Brain pericyte (primary cell): ENCODE measurements at regions not wholly inside any gene's neighbourhood (a gene's known extent, or its start where the extent isn't known, plus 50 kb on each side); places are given as distances from the start of the nearest gene placed in this dataset.

Source experiments
- DNase-seq: peaks from one replicate; pipeline ENCODE4 v3.0.0-alpha.2; 2012; ENCODE audit warnings: low read depth, low spot score

DNA sequence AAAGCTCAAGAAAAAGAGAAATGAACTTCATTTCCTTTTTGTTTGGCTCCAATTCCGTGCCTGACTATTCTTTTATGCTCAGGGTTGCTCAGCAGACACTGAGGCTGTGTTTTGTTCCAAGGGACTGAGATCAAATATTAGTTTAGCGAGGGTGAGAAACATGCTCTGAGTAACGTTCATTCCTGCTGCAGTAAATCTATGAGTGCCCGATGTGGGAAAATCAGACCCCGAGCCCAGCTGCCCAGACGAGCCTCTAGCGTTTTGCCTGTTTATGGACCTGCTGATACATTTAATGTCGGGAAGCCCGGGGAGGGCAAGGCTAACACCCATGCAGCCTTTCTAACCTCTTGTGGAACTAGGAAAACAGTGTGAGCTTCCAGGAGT is 119.2 kb downstream of the VAPA start:
- DNase-seq: no peak

DNA sequence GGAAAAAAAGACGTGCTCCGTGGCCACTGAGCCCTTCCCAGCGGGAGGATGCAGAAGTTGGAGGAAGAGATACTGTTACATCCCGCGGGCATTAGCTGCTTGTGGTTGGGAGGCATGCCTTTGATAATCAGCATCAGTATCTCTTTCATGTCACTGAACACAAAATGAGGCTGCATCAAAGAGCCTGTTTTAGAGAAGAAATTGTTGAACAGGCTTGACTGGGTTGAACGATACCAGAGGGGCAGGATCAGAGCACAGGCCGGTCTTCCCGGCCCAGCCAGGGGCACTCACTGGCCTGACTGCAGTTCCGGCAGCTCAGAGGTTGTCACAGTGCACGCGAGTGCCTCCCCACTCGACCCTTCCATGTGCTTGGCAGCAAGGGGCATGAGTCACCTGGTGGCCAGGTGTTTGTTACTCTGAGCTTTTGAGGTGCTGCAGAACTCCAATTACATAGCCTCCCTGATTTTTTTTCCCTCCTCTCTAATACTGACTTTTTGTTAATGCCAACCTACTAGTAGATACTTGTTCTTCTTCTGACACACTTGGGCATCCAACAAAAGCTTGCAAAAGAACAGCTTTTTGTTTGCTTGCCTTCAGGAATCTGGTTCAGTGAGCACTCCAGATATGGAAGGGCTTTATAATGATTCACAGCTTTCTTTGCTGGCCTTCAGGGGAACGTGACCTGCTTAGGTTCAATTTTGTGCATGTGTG is 121.6 kb downstream of the VAPA start:
- no peak for DNase-seq

DNA sequence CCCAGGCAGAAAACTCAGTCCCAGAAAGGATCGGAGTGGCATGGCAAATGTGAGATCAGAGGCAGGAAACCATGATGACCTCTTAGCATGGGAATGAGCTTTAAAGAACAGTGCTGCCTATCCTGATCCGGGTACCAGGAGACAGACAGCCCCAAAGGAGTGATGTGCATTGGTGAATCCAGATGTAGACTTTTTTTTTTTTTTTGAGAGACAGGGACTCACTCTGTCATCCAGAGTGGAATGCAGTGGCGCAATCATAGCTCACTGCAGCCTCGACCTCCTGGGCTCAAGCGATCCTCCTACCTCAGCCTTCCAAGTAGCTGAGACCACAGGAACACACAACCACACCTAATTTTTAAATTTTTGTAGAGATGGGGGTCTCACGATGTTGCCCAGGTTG is 122.7 kb downstream of the VAPA start:
- DNase-seq: no peak

DNA sequence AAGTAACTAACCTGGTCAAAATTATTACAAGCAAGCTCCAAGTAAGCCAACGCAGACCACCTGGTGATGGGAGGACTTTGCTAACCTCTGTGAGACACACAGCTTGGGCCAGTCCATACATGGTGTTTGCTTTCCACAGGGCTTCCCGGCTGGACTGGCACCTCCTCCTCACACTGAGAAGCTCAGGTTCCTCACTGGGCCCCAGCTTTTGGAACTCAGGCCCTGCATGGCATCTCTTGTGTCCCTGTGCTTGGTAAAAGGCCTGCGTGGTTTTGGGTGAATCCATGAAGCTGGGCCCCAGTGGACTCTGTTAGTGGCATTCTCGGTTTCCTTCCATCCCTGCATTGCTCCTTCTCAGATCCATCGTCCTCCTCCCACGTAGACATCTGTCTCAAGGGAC is 123.4 kb downstream of the VAPA start:
- no peak for DNase-seq

DNA sequence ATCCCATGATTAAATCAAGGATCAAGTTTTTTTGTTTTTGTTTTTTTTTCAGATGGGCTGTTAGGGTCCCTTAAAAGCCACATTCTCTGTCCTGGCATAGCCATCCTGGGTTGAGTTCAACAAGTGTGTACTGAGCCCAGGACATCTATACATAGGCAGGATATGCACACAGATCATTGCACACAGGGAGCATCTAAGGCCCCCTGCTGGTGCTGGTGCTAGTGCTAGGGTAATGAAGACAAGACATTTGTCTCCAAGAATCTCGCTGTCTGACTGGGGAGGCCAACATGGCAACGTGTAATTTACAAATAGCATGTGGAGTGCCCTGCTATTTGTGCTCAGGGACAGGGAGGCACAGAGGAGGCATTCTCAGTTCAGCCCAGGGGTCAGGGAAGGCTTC is 124.5 kb downstream of the VAPA start:
- no peak for DNase-seq

DNA sequence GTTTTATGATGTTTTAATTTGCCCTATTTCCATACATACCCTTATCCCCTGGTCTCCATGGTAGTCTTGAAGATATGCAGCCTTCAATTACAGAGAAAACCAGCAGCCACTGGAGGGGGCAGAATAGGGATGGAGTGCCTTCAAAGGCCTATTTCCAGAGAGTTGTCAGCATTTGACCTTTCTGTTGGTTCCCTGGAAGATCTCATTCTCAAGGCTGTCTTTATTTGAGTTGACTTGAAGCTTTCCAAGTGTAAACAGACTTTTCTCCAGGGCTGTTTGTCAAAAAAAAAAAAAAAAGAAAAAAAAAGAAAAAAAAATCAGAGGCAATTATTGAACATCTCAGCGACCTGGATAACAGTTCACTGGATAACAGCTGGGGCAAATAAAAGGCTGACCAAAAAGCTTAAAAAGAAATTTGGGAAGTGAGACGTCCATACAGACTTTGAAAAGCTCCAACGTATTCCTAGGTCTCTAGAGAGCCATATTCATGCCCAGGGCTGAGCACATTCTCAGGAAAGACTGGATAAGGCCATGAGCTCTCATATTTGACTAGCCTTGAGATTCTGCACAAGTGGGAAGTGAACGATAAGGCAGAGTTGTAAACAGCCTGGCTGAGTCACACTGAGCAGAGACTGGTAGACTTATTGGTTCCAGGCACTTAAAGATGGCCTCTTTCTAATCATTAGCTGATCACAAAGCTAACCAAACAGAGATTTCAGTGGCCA is 126.6 kb downstream of the VAPA start:
- DNase-seq: no peak

DNA sequence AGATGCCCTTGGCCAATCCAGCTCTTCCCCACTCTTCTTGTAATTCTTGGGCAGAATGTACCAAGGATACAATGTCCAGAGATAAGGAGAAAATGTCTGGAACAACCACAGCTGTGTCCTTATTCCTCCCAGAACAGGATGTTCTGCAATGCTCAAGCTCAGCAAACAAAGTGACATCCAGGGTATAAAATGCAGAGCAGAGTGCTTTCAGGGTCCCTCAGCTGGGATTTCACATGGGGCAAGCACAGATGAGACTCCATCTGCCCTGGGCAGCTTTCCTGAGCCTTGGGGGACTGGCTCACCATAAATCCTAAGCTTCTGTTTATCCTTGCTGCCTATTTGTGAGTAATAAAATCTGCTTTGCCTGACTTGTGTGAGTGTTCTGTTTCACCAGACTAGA is 127.4 kb downstream of the VAPA start:
- no peak for DNase-seq

DNA sequence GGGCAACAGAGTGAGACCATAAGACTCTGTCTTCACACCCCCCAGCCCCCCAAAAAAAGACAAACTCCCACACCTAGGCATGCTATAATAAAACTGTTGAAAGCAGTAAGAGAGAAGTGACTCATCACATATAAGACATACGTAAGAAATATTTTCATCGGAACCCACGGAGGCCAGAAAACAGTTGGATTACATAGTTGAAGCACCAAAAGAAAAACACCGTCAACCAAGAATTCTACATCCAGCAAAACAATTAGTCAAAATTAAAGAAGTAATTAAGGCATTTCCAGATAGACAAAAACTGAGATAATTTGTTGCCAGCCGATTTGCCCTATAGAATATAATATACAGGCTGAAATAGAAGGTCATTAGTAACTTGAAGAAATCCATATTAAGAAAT is 128.7 kb downstream of the VAPA start:
- DNase-seq: no peak

DNA sequence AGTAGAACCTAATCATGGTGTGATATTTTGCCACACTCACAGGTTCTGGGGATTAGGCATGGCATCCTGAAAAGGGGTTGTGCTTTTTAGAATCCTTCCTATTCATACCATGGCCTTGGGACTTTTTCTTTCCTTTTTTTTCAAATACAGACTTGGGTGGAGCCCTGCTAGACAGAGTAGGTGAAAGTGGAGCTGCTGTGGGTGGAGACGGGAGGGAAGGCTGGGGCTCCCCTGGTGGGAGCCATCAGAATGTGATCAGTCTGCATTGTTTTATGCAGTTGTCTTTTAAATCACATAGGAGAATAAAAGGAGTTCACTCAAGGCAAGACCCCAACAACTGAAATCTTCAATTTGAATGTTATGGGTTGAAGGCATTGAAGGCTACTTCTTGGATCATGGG is 130.2 kb downstream of the VAPA start:
- DNase-seq: no peak

DNA sequence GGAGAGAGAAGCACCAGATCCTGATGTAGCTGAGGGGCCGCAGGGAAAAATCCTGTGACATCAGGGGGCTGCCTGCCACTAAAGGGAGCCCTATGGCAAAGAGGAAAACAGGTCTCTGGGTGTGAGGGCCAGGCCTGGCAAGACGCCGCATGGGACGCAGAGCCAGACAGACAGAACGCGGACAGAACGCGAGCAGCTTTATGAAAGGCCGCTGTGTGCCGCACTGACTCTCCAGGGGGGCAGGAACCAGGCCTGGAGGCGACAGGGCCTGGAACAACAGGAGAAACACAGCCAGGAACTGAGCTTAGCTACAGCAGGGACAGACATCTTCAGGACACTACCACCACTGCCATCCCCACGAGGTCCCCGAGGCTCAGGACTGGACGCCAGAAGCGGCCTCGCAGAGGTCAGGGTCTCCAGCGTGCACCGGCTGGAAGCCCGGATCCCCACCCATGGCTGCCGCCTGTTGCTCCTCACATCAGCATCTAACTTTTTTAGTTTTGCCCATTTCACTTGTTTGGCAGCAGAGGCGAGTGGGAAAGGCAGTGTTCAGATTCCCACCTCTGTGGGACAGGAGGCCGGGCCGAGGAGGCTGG is 131.6 kb downstream of the VAPA start:
- no peak for DNase-seq

DNA sequence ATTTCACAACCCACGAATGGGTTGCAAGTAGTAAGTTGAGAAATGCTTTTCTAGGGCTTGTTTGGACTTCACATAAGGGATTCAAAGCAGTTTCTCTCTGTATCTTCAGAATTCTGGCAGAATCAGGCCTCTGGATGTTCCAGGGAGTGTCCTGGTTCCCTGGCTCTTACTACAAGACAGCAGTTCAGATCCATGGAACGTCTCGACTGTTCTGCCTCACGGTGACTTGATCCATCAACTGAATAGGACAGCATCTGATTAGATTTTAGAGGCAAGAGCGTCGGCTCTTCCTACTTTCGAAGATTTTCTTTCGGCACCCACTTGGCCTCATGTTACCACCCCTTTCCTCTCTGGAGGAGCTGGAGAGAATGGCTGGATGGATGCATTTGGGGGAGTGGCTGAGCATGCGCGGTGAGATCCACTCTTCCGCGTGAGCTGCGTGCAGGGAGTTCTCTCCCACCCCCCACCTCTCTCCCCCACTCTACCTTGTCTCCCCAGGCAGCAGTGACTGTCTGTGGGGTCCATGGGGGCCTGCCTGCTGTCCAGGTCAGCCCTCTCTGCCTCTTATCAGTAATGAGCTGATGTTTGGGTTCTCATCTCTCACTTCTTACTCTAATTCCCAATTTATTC is 132.5 kb downstream of the VAPA start:
- DNase-seq: no peak

DNA sequence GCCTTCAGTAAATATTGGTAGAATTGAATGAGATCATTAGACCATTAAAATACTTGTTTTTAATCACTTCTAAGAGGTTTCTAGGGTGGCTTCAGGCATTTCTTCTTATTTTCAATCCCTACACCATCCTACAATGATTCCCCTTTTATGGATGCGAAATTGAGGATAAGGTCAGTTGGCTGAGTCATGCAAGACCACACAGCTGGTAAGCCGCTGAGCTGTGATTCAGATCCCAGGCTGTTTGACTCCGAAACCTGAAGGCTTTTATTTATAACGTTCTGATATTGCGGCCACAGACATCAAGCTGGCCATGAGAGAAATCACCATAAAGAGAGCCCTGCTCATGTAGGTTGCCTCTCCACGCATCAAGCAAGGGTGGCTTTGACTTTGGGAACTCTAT is 133.4 kb downstream of the VAPA start:
- no peak for DNase-seq

DNA sequence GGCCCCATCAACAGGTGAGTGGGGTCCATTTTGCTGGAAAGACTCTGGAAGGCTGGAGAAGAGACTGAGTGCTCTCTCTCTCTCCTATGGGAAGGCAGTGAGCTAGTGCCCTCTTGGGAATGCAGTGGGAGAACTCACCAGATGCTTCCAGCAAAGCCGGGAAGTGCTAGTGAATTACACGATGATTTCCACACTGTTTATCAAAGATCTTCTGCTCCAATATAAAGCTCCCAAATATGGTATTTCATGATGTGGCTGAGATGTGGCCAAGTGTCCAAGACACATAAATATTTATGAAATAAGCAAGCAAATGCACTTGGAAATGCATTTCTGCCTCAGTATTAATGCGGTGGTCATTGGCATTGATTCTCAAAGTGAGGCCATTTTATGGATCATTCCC is 135.9 kb downstream of the VAPA start:
- DNase-seq: no peak

DNA sequence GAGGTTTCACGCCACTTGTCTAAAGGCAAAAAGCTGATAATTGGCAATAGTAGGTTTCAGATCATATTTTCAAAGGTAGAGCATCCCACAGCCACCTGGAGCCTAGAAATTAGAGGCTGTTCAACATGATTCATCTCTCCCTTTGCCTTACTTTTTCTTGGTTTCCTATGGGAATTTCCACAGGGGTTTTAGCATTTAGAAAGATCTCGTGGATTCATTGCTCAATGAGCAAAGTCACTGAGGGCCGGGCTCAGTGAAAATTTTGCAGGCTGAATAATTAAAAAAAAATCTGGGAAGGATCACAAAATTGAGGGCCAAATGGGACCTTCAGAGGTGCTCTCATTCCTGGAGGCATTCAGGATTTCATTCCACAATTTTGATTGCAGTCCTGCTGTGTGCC is 137.1 kb downstream of the VAPA start:
- no peak for DNase-seq

DNA sequence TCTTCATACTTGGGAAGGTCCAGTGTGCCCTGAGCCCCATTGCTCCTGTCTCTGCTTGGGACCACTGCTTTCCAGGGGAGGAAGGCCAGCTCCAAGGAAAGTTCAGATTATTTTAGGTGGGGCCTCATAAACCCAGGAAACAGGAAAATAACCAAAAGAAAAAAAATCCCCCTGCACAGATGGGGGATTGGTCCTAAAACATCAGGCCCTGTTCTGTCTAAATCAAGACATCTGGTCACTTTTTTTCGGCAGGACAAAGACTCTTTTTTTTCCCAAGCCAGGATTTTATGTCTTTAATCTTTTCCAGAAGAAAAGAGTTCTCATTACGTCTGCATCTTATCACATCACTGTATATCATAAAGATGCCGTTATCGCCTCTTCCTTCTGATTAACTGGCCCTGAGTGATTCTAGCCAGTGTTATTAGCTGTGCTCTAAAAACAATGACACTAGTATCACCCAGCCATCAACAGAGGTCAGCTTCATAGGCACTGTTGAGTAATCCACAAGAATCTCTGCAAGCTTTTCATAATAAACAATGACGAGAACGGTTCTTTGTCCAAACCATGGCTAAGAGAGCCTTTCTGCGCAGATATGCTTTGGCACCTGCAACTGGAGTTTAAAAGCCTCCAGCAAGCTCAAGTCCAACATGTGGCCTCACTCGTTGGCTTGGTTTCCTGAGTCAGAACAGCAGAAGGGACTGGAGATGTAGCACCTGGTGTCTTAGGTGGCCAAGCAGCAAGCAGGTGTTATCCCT is 138.2 kb downstream of the VAPA start:
- DNase-seq: no peak

DNA sequence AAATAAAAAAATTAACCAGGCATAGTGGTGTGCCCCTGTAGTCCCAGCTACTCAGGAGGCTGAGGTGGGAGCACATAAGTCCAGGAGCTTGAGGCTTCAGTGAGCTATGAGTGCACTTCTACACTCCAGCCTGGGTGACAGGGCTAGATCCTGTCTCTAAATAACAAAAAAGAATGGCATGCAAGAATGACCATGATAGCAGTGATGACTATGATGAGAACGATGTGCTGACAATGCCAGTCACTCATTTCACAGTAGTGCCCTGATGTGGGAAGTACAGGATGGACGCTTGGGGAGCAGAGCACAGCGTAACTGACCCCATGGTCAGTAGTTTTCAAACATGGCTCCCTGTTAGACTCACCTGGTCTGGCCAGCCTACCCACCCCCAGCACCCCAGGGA is 139.1 kb downstream of the VAPA start:
- DNase-seq: no peak

DNA sequence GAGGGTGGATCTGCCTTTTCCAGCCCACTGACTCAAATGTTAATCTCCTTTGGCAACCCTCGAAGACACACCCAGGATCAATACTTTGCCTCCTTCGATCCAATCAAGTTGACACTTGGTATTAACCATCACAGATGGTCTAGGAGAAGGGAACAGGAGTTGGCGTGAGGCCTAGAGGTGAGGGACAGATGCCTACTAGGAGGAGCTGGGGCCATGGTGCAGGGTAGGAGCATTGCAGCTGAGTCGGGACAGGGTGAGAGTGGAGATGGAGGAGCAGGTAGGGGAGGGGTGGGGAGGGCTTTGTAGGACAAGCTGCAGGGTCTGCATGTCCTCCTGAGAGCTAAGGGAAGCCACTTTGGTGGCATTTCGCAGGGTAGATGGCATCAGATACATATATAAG is 140.0 kb downstream of the VAPA start:
- DNase-seq: no peak

DNA sequence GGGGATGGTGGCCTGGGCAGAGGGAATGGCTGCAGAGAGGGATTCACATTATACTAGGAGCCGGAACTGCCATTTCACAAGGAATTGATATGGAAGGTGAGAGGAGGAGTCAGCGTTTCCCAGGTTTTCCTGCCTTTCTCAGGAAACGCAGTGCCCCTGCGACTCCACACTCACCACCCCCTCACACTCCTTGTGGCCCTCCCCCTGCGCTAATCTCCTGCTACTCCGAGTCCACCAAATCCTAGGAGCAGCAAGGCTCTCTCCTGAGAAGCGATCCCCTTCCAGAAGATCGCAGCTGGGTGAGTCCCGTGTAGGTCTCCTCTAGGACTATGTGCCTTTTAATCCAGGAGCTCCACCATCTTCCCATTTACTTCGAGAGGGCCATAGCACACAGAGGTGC is 140.6 kb downstream of the VAPA start:
- DNase-seq: no peak

DNA sequence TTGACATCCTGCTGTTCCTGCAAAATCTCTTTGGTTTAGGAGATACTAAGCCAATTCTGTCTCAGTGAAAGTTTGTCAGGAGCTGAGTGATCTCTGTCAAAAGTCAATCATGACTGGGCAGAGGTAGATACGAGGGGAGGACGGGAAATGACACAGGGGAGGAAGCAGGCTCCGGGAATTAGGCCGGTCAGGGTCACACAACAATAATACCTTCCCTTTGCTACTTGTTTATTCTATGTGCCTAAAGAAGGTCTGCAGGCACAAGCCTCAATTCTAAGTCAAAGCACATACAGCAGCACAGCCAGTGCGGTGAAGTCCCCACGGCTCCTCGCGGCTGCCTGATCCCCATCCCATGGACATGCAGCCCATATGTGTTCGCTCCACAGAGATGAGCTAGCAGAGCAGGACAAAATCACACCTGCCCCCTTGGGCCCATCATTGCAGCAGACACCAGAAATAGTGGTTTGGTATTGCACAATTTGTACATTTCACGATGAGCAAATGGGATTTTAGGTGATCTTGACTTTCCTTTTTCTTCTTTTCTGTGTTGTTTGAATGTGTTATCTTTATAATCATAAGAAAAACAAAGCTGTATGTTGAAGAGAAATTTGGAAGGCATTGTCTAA is 141.4 kb downstream of the VAPA start:
- DNase-seq: no peak

DNA sequence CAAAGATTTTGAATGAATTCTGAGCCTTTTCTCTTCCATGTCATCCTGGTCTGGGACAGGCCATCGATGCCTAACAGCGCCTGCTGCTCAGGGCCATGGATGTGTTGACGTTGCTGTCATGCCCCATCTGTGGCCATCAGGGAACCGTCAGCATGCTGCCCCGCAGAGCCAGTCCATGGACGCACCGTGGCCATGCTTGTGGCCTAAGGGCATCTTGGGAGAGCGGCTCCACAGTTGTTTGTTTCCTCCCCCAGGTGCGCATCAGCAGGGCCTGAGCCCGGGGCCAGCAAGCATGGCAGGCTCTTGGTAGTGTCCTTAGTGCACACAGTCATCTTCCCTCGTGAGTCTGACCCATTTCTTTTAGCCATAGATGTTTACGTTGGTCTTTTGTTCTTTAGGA is 142.7 kb downstream of the VAPA start:
- DNase-seq: no peak

DNA sequence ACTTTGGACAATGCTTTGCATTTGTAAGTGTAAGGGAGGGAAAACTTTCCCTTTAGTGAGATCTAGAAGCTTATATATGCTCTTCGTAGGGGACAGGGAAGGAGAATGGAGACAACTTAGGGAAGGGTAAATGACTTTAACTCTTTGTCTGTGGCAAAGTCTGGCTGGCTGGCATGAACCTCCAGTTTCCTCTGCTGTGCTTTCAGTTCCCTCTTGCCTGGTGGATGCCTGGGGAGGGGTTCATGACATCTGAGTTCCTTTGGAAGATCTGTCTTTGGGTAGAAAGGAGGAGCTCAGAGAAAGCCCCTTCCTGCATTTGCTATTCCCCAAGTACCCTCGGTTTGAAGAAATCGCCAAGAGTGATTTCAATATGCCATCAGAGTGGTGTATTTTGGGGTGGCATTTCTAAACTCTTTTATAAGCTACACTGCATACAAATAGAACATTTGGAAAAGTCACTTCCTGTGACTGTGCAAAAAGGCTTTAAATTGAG is 143.6 kb downstream of the VAPA start:
- no peak for DNase-seq
